ENCODE measurements at regions not wholly inside any gene's neighbourhood (a gene's known extent, or its start where the extent isn't known, plus 50 kb on each side); places are given as distances from the start of the nearest gene placed in this dataset.

- no peak for TF ChIP-seq FOXM1 (IDR thresholded peaks at IDR 0.05; ENCODE audit: borderline replicate concordance, low read depth)
- TF ChIP-seq CREB1 (IDR thresholded peaks at IDR 0.05; ENCODE audit: low read depth), result no peak
- TF ChIP-seq USF1 (IDR thresholded peaks at IDR 0.05), result no peak
- no peak for TF ChIP-seq MAX (IDR thresholded peaks at IDR 0.05)
- TF ChIP-seq YY1 (IDR thresholded peaks at IDR 0.05; ENCODE audit: low read depth), result no peak
- TF ChIP-seq ZBTB7A (IDR thresholded peaks at IDR 0.05; ENCODE audit: low read depth), result no peak
- TF ChIP-seq CEBPB (IDR thresholded peaks at IDR 0.05), result no peak
- TF ChIP-seq EP300 (IDR thresholded peaks at IDR 0.05; ENCODE audit: borderline replicate concordance), result no peak
Measured at GRCh38 chr13:97072297-97072696, 78.0 kb upstream of the OXGR1 start.

Measured in Ishikawa (cell line).